ENCODE measurements at regions not wholly inside any gene's neighbourhood (a gene's known extent, or its start where the extent isn't known, plus 50 kb on each side); places are given as distances from the start of the nearest gene placed in this dataset.

GRCh38 chr1:70891051-70891843 lies 156.4 kb downstream of the PTGER3 start:
- no peak for TF ChIP-seq CTCF (IDR thresholded peaks at IDR 0.05)
- no peak for TF ChIP-seq EZH2 (IDR thresholded peaks at IDR 0.05)
